Gastrocnemius medialis (tissue), 4 donors: ENCODE measurements at regions not wholly inside any gene's neighbourhood (a gene's known extent, or its start where the extent isn't known, plus 50 kb on each side); places are given as distances from the start of the nearest gene placed in this dataset.

Experiments used
- ATAC-seq, 2 donors: fragments of 150-250 bp; one replicate each; pipeline ENCODE4 v1.9.1; 2016
- DNase-seq, 2 donors: peaks; one replicate each; pipeline ENCODE4 v3.0.0-alpha.2; 2019
- H3K27ac ChIP-seq, 4 donors: fragments of 200-600 bp; sonication (generic); 1 replicate in 1 of 4; 2 replicates in 3 of 4; pipeline ENCODE4 v1.5.1; 2016 to 2018; ENCODE audit warnings: mild to moderate bottlenecking in 2 of 4, moderate library complexity in 1 of 4
- H3K27me3 ChIP-seq, 3 donors: fragments of 200-600 bp; sonication (generic) in 2 of 3; 1 replicate in 1 of 3; 2 replicates in 2 of 3; pipeline versions ENCODE4 v1.5.1 to v1.6.0; 2016 to 2019; ENCODE audit warnings: mild to moderate bottlenecking in 1 of 3, moderate library complexity in 1 of 3
- H3K36me3 ChIP-seq, 2 donors: fragments of 200-600 bp; sonication (generic) in 1 of 2; one replicate each; pipeline ENCODE4 v1.5.1; 2017 to 2018
- H3K4me1 ChIP-seq, 2 donors: fragments of 200-600 bp; sonication (generic) in 1 of 2; one replicate each; pipeline ENCODE4 v1.5.1; 2016 to 2017; ENCODE audit warnings: mild to moderate bottlenecking in 2 of 2
- H3K4me3 ChIP-seq, 4 donors: fragments of 200-600 bp; sonication (generic) in 3 of 4; 1 replicate in 1 of 4; 2 replicates in 3 of 4; pipeline ENCODE4 v1.5.1; 2016 to 2019; ENCODE audit warnings: mild to moderate bottlenecking in 2 of 4
- H3K9me3 ChIP-seq, 3 donors: fragments of 200-600 bp; sonication (generic) in 2 of 3; 1 replicate in 1 of 3; 2 replicates in 2 of 3; pipeline ENCODE4 v1.5.1; 2016 to 2019
- CTCF ChIP-seq, 5 experiments: fragments of 450-650 bp in 3 of 5; fragments of 200-600 bp in 2 of 5; sonication (generic) in 2 of 5; IDR thresholded peaks in 4 of 5; conservative IDR thresholded peaks in 1 of 5; 1 replicate in 4 of 5; 2 replicates in 1 of 5; pipeline ENCODE4 v1.5.1; 2016 to 2019; ENCODE audit warnings: antibody characterized with exemption in 5 of 5, mild to moderate bottlenecking in 3 of 5, moderate library complexity in 3 of 5
- POLR2A ChIP-seq, 2 donors: fragments of 450-650 bp; IDR thresholded peaks; one replicate each; pipeline ENCODE4 v1.6.1; 2017; ENCODE audit warnings: antibody characterized with exemption in 2 of 2, mild to moderate bottlenecking in 2 of 2, moderate library complexity in 2 of 2
- in situ Hi-C, 4 donors: fragments of 200-750 bp; cut with MboI; loops; one replicate each; pipeline versions ENCODE4 v1.15.0 to v1.8.0; 2017; ENCODE audit warnings: low sequenced_read_pairs in 4 of 4
- intact Hi-C: fragments of 100-400 bp; cut with DNase I; formaldehyde crosslinking; loops from one replicate; pipeline ENCODE4 v1.15.1; 2023; ENCODE audit warnings: low total_unique reads

- Histone ChIP-seq H3K36me3 (no peaks in the 10 kb centered on the region), H3K27me3 (no peaks in the 10 kb centered on the region), H3K4me1 (no peaks in the 10 kb centered on the region), H3K27ac (no peak overlapping the region), H3K9me3 (no peaks in the 10 kb centered on the region), H3K4me3 (no peak overlapping the region)
- ATAC-seq (no peak), DNase-seq (no peak)
- no peak for TF ChIP-seq POLR2A (IDR thresholded peaks at IDR 0.05)
- no peak for TF ChIP-seq CTCF (IDR thresholded peaks at IDR 0.05 in 4 of 5, conservative IDR thresholded peaks at IDR 0.05 in 1 of 5)
- intact Hi-C loops (no loop called here), in situ Hi-C loops (no loop called here)
These were observed 81.9 kb downstream of the ADCYAP1 start for GRCh38 chr18:986552-986951.

DNA sequence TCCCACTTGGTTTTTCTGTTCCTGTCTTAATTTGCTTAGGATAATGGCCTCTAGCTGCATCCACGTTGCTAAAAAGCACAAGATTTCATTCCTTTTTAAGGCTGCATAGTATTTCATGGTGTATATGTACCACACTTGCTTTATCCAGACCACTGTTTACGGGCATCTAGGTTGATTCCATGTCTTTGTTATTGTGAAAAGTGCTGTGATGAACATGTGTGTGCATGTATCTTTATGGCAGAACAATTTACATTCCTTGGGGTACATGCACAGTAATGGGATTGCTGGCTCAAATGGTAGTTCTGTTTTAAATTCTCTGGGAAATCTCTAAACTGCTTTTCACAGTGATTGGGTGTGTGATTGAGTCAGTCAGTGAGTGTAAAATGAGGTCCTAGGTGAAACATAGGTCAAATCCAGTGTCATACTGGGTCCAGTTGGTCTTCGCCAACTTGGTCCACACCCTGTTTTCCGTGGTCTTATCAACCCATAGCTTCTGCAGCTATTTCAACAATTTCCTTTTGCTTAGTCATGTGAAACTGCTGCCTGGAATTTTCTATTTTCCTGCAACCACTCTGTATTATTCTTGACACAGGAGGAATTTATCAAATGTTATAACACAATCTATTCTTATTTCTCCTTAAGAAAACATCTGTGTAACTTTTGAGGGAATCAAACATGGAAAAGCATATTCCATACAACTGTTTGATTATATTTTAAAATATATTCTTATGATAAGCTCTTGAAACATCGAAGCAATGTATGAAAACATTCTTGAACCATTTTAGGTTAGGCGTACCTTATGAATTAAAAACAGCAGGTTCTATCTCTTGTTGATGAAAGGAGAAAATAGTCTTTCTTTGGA lies 82.9 kb downstream of the ADCYAP1 start:
- Histone ChIP-seq H3K36me3 (no peaks in the 10 kb centered on the region), H3K27me3 (no peaks in the 10 kb centered on the region), H3K4me3 (no peak overlapping the region), H3K9me3 (no peaks in the 10 kb centered on the region), H3K27ac (no peak overlapping the region), H3K4me1 (no peaks in the 10 kb centered on the region)
- intact Hi-C loops (no loop called here), in situ Hi-C loops (no loop called here)
- TF ChIP-seq CTCF (IDR thresholded peaks at IDR 0.05 in 4 of 5, conservative IDR thresholded peaks at IDR 0.05 in 1 of 5) (no peak), POLR2A (IDR thresholded peaks at IDR 0.05) (no peak)
- DNase-seq (no peak), ATAC-seq (no peak)

- H3K27me3 ChIP-seq, result no peaks in the 10 kb centered on the region
- no peaks in the 10 kb centered on the region for H3K36me3 ChIP-seq
- H3K27ac ChIP-seq, result no peak overlapping the region
- no peak for ATAC-seq
- TF ChIP-seq CTCF (IDR thresholded peaks at IDR 0.05 in 4 of 5, conservative IDR thresholded peaks at IDR 0.05 in 1 of 5) (no peak), POLR2A (IDR thresholded peaks at IDR 0.05) (no peak)
- no peak for DNase-seq
- no peaks in the 10 kb centered on the region for H3K4me1 ChIP-seq
- no peak overlapping the region for H3K4me3 ChIP-seq
- in situ Hi-C loops, result no loop called here
- H3K9me3 ChIP-seq, result no peaks in the 10 kb centered on the region
- intact Hi-C loops, result no loop called here
These were observed 84.8 kb downstream of the ADCYAP1 start for GRCh38 chr18:989425-989824.

DNA sequence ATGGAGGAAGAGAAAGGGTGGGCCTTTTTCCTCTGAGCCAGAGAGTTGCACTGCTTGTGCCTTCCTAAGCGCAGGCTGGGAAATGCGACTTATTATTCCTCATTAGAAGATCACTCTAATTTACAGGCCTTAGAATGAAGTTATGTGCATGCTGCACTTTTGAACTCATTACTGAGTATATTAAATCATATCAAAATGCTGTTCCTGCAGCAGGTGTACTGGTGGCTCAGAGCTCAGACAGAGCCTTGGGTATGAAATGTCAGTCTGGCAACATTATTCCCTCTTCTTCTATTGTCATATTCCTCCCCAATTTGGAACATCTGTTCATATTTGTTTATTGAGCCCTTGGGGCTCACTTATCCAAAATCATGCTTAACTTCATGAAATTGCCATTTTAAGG lies 85.5 kb downstream of the ADCYAP1 start:
- H3K27ac ChIP-seq, result no peak overlapping the region
- no peaks in the 10 kb centered on the region for H3K27me3 ChIP-seq
- no peaks in the 10 kb centered on the region for H3K9me3 ChIP-seq
- no peaks in the 10 kb centered on the region for H3K36me3 ChIP-seq
- in situ Hi-C loops, result no loop called here
- H3K4me1 ChIP-seq, result no peaks in the 10 kb centered on the region
- ATAC-seq (no peak), DNase-seq (no peak)
- no peak overlapping the region for H3K4me3 ChIP-seq
- no peak for TF ChIP-seq POLR2A (IDR thresholded peaks at IDR 0.05)
- TF ChIP-seq CTCF (IDR thresholded peaks at IDR 0.05 in 4 of 5, conservative IDR thresholded peaks at IDR 0.05 in 1 of 5), result no peak
- intact Hi-C loops, result no loop called here

GRCh38 chr18:991441-991840 lies 86.8 kb downstream of the ADCYAP1 start:
- in situ Hi-C loops (no loop called here), intact Hi-C loops (no loop called here)
- no peak for TF ChIP-seq CTCF (IDR thresholded peaks at IDR 0.05 in 4 of 5, conservative IDR thresholded peaks at IDR 0.05 in 1 of 5)
- TF ChIP-seq POLR2A (IDR thresholded peaks at IDR 0.05), result no peak
- no peak for DNase-seq
- Histone ChIP-seq H3K36me3 (no peaks in the 10 kb centered on the region), H3K27ac (no peak overlapping the region), H3K4me1 (no peaks in the 10 kb centered on the region), H3K9me3 (no peaks in the 10 kb centered on the region), H3K4me3 (no peak overlapping the region), H3K27me3 (no peaks in the 10 kb centered on the region)
- ATAC-seq, result no peak
